Endodermal cell (in vitro differentiated cells): ENCODE measurements at regions not wholly inside any gene's neighbourhood (a gene's known extent, or its start where the extent isn't known, plus 50 kb on each side); places are given as distances from the start of the nearest gene placed in this dataset.

ENCODE experiments used
- DNase-seq: peaks from one replicate; pipeline ENCODE4 v3.0.0-alpha.2; 2017
- H3K27ac ChIP-seq: 2 replicates; pipeline ENCODE4 v1.5.1; 2013; ENCODE audit warnings: mild to moderate bottlenecking, low read depth, low read length, moderate library complexity
- H3K27me3 ChIP-seq: 2 replicates; pipeline ENCODE4 v1.6.1; 2013; ENCODE audit warnings: mild to moderate bottlenecking, low read length, moderate library complexity; ENCODE audit not compliant: insufficient read depth, control insufficient read depth, poor library complexity, severe bottlenecking
- H3K36me3 ChIP-seq: 2 replicates; pipeline ENCODE4 v1.7.0; 2013; ENCODE audit warnings: mild to moderate bottlenecking, low read length, moderate library complexity; ENCODE audit not compliant: control insufficient read depth, insufficient read depth
- H3K4me1 ChIP-seq: one replicate; pipeline ENCODE4 v1.7.0; 2013; ENCODE audit warnings: low read length; ENCODE audit not compliant: control insufficient read depth, insufficient read depth
- H3K4me3 ChIP-seq: 2 replicates; pipeline ENCODE4 v1.5.1; 2013; ENCODE audit warnings: mild to moderate bottlenecking, low read length, moderate library complexity
- H3K9ac ChIP-seq: 2 replicates; pipeline ENCODE4 v1.6.1; 2013; ENCODE audit warnings: mild to moderate bottlenecking, low read length, moderate library complexity; ENCODE audit not compliant: poor library complexity, severe bottlenecking; ENCODE audit errors: extremely low read depth
- H3K9me3 ChIP-seq: 2 replicates; pipeline ENCODE4 v1.6.1; 2013; ENCODE audit warnings: mild to moderate bottlenecking, low read length, moderate library complexity; ENCODE audit not compliant: control insufficient read depth
- H3K27ac Mint-ChIP-seq: 2 replicates; pipeline ENCODE4 v1.8.0; 2020; ENCODE audit warnings: mixed read lengths
- H3K27me3 Mint-ChIP-seq: 2 replicates; pipeline ENCODE4 v1.8.0; 2021; ENCODE audit warnings: mild to moderate bottlenecking, mixed read lengths; ENCODE audit not compliant: insufficient read depth
- H3K36me3 Mint-ChIP-seq: 2 replicates; pipeline ENCODE4 v1.8.0; 2020; ENCODE audit warnings: low read depth, mixed read lengths
- H3K4me1 Mint-ChIP-seq: 2 replicates; pipeline ENCODE4 v1.8.0; 2020; ENCODE audit warnings: mixed read lengths
- H3K4me3 Mint-ChIP-seq: 2 replicates; pipeline ENCODE4 v1.8.0; 2020; ENCODE audit warnings: mild to moderate bottlenecking, moderate library complexity, mixed read lengths
- H3K9me3 Mint-ChIP-seq: 2 replicates; pipeline ENCODE4 v1.8.0; 2020; ENCODE audit warnings: mild to moderate bottlenecking, mixed read lengths
- CTCF ChIP-seq: fragments of 200-600 bp; sonication (generic); conservative IDR thresholded peaks from 2 replicates; pipeline ENCODE4 v1.5.0; 2021; ENCODE audit warnings: antibody characterized with exemption, mild to moderate bottlenecking
- WGBS, 2 experiments: methylation state at CpG; one replicate each; pipeline versions ENCODE4 v1.1.5 to v1.1.7; 2013; ENCODE audit warnings: missing lambda C conversion rate in 2 of 2, mixed read lengths in 1 of 2; ENCODE audit not compliant: insufficient coverage in 1 of 2, insufficient read length in 1 of 2; 5-methylcytosine and 5-hydroxymethylcytosine counted together

GRCh38 chr21:35458405-35458804, 409.3 kb upstream of the RUNX1 start:
- no peaks in the 10 kb centered on the region for H3K27me3 Mint-ChIP-seq
- H3K4me3 Mint-ChIP-seq: no peak overlapping the region
- H3K27ac Mint-ChIP-seq: no peak overlapping the region
- Histone ChIP-seq H3K36me3 (no peaks in the 10 kb centered on the region), H3K9me3 (no peaks in the 10 kb centered on the region), H3K27me3 (no peaks in the 10 kb centered on the region), H3K4me3 (no peak overlapping the region), H3K27ac (no peak overlapping the region), H3K4me1 (no peaks in the 10 kb centered on the region), H3K9ac (no peak overlapping the region)
- peaks cover 3% of the 10 kb centered on the region for H3K4me1 Mint-ChIP-seq
- WGBS, 2 experiments: 95 to 97% methylated on average over 4 to 5 of the region's 5 CpGs
- no peak for TF ChIP-seq CTCF
- no peaks in the 10 kb centered on the region for H3K36me3 Mint-ChIP-seq
- DNase-seq: no peak
- H3K9me3 Mint-ChIP-seq: no peaks in the 10 kb centered on the region

DNA sequence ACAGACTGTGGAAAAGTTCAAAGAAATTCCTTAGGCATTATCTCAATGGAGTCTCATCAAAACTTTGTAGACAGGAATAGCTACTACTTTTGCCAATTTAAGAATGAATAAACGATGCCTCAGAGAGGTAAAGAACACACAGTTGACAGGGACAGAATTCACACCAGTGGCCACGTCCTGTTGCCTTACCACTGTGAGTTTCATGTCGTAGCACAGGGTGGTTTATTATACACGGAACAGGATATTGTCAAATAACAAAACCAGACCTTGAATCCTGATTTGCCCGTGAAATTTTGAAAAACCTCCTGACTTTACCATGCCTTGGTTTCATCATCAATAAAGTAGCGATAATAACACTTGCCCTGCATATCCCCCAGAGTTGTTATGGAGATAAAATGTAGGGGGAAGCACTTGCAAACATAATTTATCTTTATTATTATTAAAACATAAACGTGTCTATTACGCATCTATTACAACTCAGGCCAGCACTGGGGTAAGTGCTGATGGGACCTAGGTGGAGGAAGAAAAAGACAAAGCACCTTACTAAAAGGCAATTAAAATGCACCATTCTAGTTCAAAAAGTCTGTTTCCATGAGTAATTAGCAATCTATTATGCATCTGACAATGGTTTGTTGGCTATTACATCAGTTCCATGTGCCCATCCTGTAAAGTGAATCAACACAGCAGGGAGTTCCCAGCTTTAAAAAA, 408.1 kb upstream of the RUNX1 start:
- Histone ChIP-seq H3K27ac (no peak overlapping the region), H3K4me1 (no peaks in the 10 kb centered on the region), H3K36me3 (no peaks in the 10 kb centered on the region), H3K4me3 (no peak overlapping the region), H3K27me3 (no peaks in the 10 kb centered on the region), H3K9ac (no peak overlapping the region), H3K9me3 (no peaks in the 10 kb centered on the region)
- peaks cover 1% of the 10 kb centered on the region for H3K9me3 Mint-ChIP-seq
- H3K4me1 Mint-ChIP-seq: peaks cover 3% of the 10 kb centered on the region
- 91 to 92% methylated on average over 4 to 7 of the region's 8 CpGs for WGBS, 2 experiments
- no peaks in the 10 kb centered on the region for H3K27me3 Mint-ChIP-seq
- no peaks in the 10 kb centered on the region for H3K36me3 Mint-ChIP-seq
- TF ChIP-seq CTCF: no peak
- H3K27ac Mint-ChIP-seq: no peak overlapping the region
- no peak overlapping the region for H3K4me3 Mint-ChIP-seq
- no peak for DNase-seq

DNA sequence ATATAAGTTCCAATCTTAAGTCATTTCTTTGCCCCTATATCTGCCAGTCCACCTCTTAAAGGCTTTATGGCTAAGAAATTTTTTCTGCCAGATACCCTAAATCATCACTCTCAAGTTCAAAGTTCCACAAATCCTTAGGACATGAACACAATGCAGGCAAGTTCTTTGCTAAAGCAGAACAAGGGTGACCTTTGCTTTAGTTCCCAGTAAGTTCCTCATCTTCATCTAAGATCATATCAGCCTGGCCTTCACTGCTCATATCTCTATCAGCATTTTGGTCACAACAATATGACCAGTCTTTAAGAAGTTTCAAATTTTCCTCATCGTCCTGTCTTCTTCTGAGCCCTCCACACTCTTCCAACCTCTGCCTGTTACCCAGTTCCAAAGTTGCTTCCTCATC, 402.2 kb upstream of the RUNX1 start:
- no peaks in the 10 kb centered on the region for H3K27me3 ChIP-seq
- Mint-ChIP-seq H3K27ac (no peak overlapping the region), H3K9me3 (peaks cover 31% of the 10 kb centered on the region), H3K4me1 (no peaks in the 10 kb centered on the region), H3K4me3 (no peak overlapping the region), H3K36me3 (no peaks in the 10 kb centered on the region), H3K27me3 (no peaks in the 10 kb centered on the region)
- H3K4me3 ChIP-seq: no peak overlapping the region
- H3K36me3 ChIP-seq: no peaks in the 10 kb centered on the region
- H3K27ac ChIP-seq: no peak overlapping the region
- H3K9ac ChIP-seq: no peak overlapping the region
- no peaks in the 10 kb centered on the region for H3K4me1 ChIP-seq
- WGBS, 2 experiments: 84 to 100% methylated on average over 1 of the region's 1 CpG
- no peak for DNase-seq
- TF ChIP-seq CTCF: no peak
- peaks cover 24% of the 10 kb centered on the region for H3K9me3 ChIP-seq
